ENCODE measurements at regions not wholly inside any gene's neighbourhood (a gene's known extent, or its start where the extent isn't known, plus 50 kb on each side); places are given as distances from the start of the nearest gene placed in this dataset.

GRCh38 chr5:5953584-5954274 lies 424.6 kb downstream of the MED10 start:
- no peak for DNase-seq (ENCODE audit: low read depth in 2 of 2)

GRCh38 chr5:5951953-5952352 lies 426.4 kb downstream of the MED10 start:
- no peak for DNase-seq (ENCODE audit: low read depth in 2 of 2)

DNA sequence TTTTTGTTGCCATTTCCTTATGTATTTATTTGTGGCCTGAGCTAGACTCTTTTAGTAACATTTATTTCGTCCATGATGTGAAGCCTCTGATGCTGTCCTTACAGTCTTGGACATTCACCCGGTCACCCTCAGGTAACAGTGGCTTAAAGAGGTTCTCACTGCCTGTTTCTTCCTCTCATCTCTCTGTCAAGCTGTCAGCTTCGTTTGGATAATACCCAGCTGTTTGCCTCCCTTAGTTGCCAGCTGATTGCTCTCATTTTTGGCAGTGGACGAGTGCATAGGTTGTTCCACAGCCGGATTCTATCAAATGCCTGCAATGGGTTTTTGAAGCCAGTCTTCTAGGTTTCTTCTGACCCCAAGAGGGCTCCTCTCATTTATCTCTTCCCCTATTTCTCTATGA lies 427.7 kb downstream of the MED10 start:
- no peak for DNase-seq (ENCODE audit: low read depth in 2 of 2)

DNA sequence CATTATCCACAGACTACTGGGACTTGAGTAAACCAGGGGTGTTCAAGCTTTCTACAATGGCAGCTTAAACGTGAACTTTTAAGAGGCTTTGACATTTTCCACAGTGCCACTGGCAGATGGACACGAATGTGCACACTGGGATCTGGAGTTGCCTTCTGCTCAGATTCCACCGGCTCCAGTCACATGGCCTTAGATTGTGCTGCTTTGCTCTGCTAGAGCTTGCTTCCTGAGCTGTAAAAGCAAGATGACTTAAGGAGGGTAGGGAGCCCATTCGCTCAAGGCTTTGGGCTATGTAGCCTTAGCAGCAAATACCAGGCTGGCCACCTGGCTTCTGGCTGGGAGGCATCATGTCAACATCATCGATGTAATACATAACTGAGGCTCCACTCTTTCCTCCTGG lies 436.9 kb downstream of the MED10 start:
- no peak for DNase-seq (ENCODE audit: low read depth in 2 of 2)

DNA sequence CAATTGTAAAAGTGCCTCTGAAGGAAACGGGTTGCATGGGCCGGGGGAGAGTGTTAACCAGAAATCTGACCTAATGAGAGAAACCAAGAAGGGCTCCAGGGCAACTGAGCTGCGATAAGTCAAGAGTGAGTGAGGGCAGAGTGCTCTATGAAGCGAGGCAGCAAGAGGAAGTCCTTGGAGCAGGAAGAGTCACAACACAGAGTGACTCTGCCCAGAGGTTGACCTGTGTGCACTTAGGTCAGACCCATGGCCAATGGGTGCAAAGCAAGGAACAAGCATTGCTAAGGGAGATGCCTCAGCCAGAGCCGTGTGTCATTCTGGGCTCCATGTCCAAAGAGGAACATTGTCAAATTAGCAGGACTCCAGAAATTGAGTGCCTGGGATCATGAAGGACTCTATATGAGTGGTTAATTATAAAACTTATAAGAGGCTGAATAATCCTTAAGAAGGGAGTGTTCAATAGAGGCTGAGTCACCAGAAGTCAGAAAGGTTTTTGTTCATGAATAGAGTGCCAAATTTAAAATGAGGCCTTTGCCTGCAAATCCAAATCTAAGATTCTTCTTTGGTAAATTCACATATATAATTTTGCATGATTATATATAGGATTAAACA lies 438.5 kb downstream of the MED10 start:
- DNase-seq (ENCODE audit: low read depth in 2 of 2): no peak

GRCh38 chr5:5933651-5934050 lies 444.7 kb downstream of the MED10 start:
- no peak for DNase-seq (ENCODE audit: low read depth in 2 of 2)

- DNase-seq (ENCODE audit: low read depth in 2 of 2): no peak
These were observed 445.5 kb downstream of the MED10 start for GRCh38 chr5:5932824-5933223.

DNA sequence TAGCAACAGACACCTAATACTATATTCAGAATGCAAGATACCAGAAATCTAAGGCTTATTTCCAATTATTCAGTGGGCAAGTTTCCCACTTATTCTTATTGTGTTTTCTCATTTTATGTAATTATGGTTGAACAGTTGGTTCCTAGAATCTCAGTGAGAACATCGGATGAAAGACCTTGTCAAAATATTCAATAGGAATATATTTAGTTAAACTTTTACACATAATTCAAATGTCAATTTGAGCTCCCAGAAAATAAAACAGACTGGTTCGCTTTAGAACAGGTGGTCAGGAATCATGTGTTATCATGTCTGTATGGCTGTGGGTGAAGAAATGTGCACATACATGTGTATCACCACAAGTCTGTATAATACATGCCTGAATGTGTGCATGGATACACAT lies 447.8 kb downstream of the MED10 start:
- DNase-seq (ENCODE audit: low read depth in 2 of 2): no peak

DNA sequence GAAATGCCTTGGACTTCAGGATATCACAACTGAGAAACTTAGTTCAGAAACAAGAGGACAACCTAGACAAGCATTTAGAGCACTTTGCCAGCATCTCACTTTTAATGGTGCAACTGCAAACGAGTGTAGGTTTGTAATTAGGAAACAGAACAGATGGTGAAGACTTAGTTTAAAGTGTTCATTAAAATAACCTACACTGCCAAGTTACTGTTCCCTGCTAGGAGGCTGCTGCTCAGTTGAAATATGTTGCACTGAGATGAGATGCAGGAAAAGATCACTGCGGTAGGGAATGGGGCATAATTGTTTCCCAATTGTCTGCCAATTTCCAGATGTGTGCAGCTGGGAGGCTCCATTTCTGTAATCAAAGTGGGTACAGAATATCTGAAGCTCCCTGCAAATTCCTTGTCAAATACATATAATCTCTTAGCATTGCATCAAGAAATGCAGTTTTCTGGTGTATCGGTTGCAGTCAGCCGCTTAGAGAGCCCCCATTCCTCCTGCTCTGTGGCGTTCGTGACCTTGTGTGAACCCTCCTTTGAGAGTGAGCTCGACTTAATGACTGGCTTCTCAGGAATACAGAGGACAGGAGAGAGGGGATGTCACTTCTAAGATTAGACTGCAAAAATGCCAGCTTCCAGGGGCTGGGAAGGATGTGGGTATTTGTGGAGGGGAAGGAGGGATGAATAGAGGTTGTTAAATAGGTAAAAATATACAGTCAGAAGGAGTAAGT lies 448.9 kb downstream of the MED10 start:
- DNase-seq (ENCODE audit: low read depth in 2 of 2): no peak

DNA sequence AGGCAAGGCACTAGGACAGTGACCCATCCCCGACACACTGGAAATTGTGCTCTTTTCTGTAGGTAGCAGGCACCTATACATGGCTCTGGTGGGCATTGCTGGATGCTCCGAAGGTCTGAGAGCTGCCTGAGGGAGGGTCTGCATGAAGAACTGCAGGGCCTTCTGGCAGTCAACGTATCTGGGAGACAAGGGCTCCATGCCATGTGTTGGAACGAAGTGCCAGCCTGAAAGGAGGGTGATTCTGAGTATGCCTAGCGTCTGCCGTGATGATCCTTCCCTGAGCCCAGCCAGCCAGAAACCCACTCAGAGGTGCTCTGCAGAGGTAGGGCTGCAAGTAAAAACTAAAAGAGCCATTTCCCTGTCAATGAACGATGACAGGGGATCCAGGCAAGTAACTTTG lies 453.2 kb downstream of the MED10 start:
- DNase-seq (ENCODE audit: low read depth in 2 of 2): no peak

- DNase-seq (ENCODE audit: low read depth in 2 of 2): no peak
These were observed 458.9 kb downstream of the MED10 start for GRCh38 chr5:5919411-5919810.

GRCh38 chr5:5906778-5907177 lies 471.6 kb downstream of the MED10 start:
- DNase-seq (ENCODE audit: low read depth in 2 of 2): no peak

DNA sequence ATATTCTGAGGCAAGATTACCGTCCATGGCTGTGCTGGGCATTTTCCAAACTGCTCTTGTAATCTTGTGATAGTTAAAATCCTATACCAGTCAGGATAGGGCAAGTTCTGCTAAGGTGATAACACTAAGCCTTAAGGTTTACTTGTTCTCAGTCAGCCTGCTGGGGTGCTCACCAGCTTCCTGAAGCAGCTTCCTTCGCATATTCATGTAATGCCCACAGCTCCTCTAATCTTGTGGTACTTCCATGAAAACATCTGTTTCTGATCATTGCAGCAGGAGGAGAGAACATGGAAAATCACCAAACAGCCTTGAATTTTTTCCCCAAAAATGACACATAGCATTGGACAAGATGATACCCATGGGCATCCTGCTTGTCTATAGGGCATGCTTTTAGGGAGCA lies 473.2 kb downstream of the MED10 start:
- no peak for DNase-seq (ENCODE audit: low read depth in 2 of 2)

- DNase-seq (ENCODE audit: low read depth in 2 of 2): no peak
These were observed 474.2 kb downstream of the MED10 start for GRCh38 chr5:5904113-5904512.

DNA sequence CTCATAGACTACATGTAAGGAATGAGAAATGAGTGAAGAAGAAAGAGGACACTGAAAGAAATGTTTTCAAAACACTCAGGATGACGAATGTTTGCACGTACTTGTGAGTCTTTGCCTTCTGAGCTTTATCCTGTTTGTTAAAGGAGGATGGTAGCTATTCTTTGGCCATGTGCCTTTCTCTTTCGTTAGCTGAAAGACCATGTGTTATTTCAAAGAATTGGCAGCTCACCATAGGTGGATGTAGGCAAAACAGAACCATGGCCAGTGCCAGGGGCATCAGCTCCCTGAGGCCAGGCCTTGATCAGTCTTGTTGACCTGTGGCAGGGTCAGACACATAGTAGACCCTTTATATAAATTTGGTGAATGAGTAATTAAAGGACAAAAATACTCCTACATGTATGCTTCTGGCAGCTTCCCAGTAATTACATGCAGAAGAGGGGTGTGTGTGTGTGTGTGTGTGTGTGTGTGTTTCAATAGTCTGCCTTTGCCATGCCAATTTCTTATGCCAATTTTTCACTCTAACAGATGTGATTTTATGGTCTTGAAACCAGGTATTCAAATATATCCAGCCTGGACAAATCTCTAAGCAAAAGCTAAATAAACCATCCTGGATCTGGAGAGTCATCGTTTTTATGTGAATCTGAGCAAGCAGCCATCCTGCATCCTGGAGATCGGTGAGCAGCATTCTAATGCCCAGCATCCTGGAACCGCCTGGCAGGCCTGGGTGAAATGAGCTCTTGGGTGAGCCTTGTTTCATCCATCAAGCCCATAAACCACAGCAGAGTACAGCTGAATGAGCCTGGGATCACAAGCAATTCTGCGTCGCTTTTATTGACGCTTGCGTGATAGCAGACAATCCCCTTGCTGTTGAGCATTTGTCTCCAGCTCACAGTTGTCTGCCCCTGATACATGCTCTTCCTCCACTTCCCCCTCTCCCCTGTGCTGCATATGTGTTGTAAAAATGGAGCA lies 475.4 kb downstream of the MED10 start:
- DNase-seq (ENCODE audit: low read depth in 2 of 2): no peak

DNA sequence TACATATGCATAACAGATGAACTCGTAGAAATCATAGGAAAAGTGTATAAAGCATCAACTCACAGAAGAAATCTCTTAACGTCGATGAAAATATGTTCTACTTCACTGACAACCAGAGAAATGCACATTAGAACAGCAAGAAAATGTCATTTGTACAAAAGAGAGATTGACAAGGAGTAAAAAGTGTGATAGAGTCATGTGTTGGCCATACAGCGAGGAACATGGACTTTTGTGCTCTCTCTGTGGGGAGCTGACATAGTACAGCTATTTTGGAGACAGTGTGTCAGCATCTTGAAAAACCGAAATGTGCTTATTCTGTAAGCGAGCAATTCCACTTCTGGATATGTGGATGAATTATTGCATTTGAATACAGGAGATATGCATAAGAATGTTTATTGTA lies 477.9 kb downstream of the ICE1 start:
- DNase-seq (ENCODE audit: low read depth in 2 of 2): no peak

DNA sequence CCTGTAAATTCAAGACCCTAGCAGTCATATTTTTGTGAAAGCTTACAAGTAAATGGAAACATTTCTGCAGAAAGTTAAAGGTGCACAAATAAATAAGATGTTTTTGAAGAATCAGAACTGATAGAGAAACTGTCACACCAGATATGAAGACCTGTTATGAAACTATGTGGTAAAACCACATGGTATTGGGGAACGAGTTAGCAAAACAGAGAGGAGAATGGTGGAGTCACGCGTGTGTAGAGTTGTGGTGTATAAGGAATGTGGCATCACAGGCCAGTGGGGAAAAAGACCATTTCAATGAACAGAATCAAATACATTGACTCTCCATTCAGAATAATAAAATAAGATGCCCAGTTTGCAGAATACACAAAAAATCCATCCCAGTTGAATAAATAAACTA lies 477.2 kb downstream of the ICE1 start:
- no peak for DNase-seq (ENCODE audit: low read depth in 2 of 2)

GRCh38 chr5:5888284-5888683 lies 465.8 kb downstream of the ICE1 start:
- no peak for DNase-seq (ENCODE audit: low read depth in 2 of 2)

DNA sequence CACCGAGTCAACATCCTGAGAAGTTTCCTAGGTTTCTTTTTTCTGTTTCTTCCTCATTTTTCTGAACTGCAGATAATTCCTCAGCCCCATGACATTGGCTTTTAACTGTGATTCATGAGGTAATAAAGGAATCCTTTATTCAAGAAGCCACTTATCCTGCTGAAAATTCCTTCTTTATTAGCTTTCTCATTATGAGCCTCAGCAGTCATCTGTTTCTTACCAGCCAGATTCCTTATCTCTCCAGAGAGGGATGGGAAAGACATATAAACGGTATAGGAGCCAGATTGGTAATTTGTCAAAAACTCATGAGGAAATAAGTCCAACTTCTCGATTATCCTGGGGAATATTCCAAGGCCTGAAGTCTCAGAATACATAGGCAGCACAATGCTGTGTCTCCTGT lies 465.4 kb downstream of the ICE1 start:
- DNase-seq (ENCODE audit: low read depth in 2 of 2): no peak

DNA sequence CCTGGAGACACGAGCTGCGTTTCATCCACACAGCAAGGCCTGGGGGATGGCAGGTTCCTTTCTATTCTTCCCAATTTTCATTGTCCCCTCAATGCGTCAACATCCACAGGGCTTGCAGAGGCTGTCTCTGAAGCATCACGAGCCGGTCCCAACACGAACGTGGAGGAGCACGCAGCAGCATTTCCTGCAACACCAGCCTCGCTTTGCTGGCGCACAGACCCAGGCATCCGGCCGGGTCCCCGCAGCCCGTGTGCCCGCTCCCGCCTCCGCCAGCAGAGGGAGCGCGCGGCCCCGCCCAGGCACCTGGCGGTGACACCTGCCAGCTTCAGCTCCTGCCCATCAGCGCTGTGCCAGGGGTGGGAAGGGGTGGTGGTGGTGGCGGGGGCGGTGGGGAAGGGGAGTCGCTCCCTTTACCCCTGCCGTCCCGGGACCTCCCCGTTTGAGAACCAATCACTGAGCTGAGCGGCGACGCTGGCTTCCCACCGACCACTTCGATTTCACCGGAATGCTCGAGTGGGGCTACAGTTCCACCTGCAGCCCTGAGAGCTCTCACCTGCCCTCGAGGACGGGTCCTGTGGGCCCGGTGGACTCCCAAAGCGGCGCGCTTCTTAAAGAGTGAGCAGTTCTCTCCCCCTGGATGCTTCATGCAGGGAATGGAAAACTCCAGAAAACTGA lies 464.5 kb downstream of the ICE1 start:
- DNase-seq (ENCODE audit: low read depth in 2 of 2): peak; percentile 13 to 37

- no peak for DNase-seq (ENCODE audit: low read depth in 2 of 2)
These were observed 463.9 kb downstream of the ICE1 start for GRCh38 chr5:5886353-5886752.

All from stimulated activated CD4-positive, alpha-beta T cell treated with anti-CD3 and anti-CD28 coated beads, Interleukin-4, amount 100 ng/mL, for 48 hours (primary cell).